ENCODE measurements at regions not wholly inside any gene's neighbourhood (a gene's known extent, or its start where the extent isn't known, plus 50 kb on each side); places are given as distances from the start of the nearest gene placed in this dataset.
"Not testable (repeated sequence)": the region's sequence is repeated elsewhere in the genome, so short reads cannot be mapped to it uniquely, and the experiment has no call there.

DNA sequence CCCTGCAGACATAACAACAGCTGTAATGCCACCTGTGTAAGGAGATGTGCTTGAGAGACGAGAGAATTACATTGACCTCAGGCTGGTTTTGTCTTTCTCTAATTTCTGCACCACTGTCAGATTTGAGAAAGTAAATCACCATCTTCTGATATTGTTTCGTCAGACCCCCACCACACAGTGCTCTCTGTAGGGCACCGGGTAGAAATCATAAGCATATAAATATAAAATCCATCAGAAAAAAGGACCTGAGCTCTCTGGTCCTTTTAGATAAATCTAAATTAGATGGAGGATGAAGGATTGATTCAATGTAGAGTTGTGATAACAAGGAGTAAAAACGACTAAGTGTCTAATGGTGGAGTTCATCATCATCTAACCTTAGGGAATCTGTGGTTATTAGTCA, 1981.0 kb upstream of the PRR20A start:
- Histone ChIP-seq H3K79me2 (ENCODE audit: control insufficient read depth, insufficient read depth, low read length, poor library complexity) (no peaks in the 10 kb centered on the region), H3K4me2 (ENCODE audit: low read length) (no peak overlapping the region), H2BK5ac (ENCODE audit: low read depth, low read length, poor library complexity) (no peak overlapping the region), H3K18ac (ENCODE audit: low read length) (no peak overlapping the region), H2BK120ac (ENCODE audit: insufficient read depth, low read length, poor library complexity) (no peak overlapping the region), H3K9ac (ENCODE audit: low read length) (no peak overlapping the region), H3K9me3 (ENCODE audit: insufficient read depth, low read depth, low read length) (peaks cover 3% of the 10 kb centered on the region), H3K4me3 (ENCODE audit: low read depth, low read length) (no peak overlapping the region), H3K14ac (ENCODE audit: low read length) (no peak overlapping the region), H3K27me3 (ENCODE audit: insufficient read depth, low read length) (no peaks in the 10 kb centered on the region), H3K79me1 (ENCODE audit: low read length) (no peaks in the 10 kb centered on the region), H4K8ac (ENCODE audit: low read depth, low read length) (no peak overlapping the region), H2AK5ac (ENCODE audit: low read length) (no peak overlapping the region), H3K4me1 (ENCODE audit: control insufficient read depth in 1 of 2, insufficient read depth in 2 of 2, low read length in 2 of 2) (no peaks in the 10 kb centered on the region), H3K4ac (ENCODE audit: low read depth, low read length) (no peak overlapping the region), H4K12ac (ENCODE audit: low read depth, low read length) (no peak overlapping the region), H2BK12ac (ENCODE audit: low read length) (no peak overlapping the region), H2AFZ (ENCODE audit: insufficient read depth, low read length, poor library complexity) (no peak overlapping the region), H3K27ac (ENCODE audit: low read depth, low read length) (no peak overlapping the region), H3K23ac (ENCODE audit: low read length) (no peak overlapping the region), H4K91ac (ENCODE audit: low read depth, low read length) (no peak overlapping the region), H3K36me3 (ENCODE audit: control insufficient read depth in 1 of 2, insufficient read depth in 2 of 2, low read length in 2 of 2) (no peaks in the 10 kb centered on the region)
- DNase-seq: no peak
- WGBS (ENCODE audit: extremely low coverage, insufficient coverage, insufficient read length): no CpG with 5 or more reads among the region's 4 CpGs

DNA sequence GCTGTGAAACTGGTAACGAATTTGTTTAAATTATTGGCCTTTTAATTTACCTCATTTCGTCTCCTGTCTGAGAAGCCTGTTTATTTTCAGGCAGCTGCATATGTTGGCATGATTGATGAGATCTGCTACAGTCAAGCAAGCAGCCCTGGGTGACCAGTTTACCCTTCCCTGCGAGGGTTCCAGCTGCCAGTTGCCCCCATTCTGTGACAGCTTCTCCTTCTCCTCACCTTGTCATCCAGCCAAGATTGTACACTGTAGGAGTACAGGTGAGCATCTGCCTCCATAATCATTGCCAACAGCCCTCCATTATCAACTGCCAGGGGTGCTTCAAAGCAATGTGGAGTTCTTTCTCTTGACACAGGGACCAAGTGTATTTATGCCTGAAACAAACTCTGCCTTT, 1979.9 kb upstream of the PRR20A start:
- no peak overlapping the region for H3K9ac ChIP-seq (ENCODE audit: low read length)
- H3K14ac ChIP-seq (ENCODE audit: low read length): no peak overlapping the region
- no peaks in the 10 kb centered on the region for H3K4me1 ChIP-seq (ENCODE audit: control insufficient read depth in 1 of 2, insufficient read depth in 2 of 2, low read length in 2 of 2)
- no peak overlapping the region for H4K8ac ChIP-seq (ENCODE audit: low read depth, low read length)
- no peak overlapping the region for H3K4me2 ChIP-seq (ENCODE audit: low read length)
- no peak overlapping the region for H3K23ac ChIP-seq (ENCODE audit: low read length)
- H3K27me3 ChIP-seq (ENCODE audit: insufficient read depth, low read length): no peaks in the 10 kb centered on the region
- H3K4ac ChIP-seq (ENCODE audit: low read depth, low read length): no peak overlapping the region
- no peak overlapping the region for H2AFZ ChIP-seq (ENCODE audit: insufficient read depth, low read length, poor library complexity)
- no peak overlapping the region for H4K12ac ChIP-seq (ENCODE audit: low read depth, low read length)
- no peak overlapping the region for H3K18ac ChIP-seq (ENCODE audit: low read length)
- no peaks in the 10 kb centered on the region for H3K79me2 ChIP-seq (ENCODE audit: control insufficient read depth, insufficient read depth, low read length, poor library complexity)
- no peak overlapping the region for H2AK5ac ChIP-seq (ENCODE audit: low read length)
- no peak for DNase-seq
- H3K36me3 ChIP-seq (ENCODE audit: control insufficient read depth in 1 of 2, insufficient read depth in 2 of 2, low read length in 2 of 2): no peaks in the 10 kb centered on the region
- peaks cover 3% of the 10 kb centered on the region for H3K9me3 ChIP-seq (ENCODE audit: insufficient read depth, low read depth, low read length)
- no peak overlapping the region for H3K4me3 ChIP-seq (ENCODE audit: low read depth, low read length)
- no peak overlapping the region for H4K91ac ChIP-seq (ENCODE audit: low read depth, low read length)
- H2BK12ac ChIP-seq (ENCODE audit: low read length): no peak overlapping the region
- no peak overlapping the region for H2BK120ac ChIP-seq (ENCODE audit: insufficient read depth, low read length, poor library complexity)
- H3K27ac ChIP-seq (ENCODE audit: low read depth, low read length): no peak overlapping the region
- WGBS (ENCODE audit: extremely low coverage, insufficient coverage, insufficient read length): no CpG with 5 or more reads among the region's 3 CpGs
- no peaks in the 10 kb centered on the region for H3K79me1 ChIP-seq (ENCODE audit: low read length)
- H2BK5ac ChIP-seq (ENCODE audit: low read depth, low read length, poor library complexity): no peak overlapping the region

DNA sequence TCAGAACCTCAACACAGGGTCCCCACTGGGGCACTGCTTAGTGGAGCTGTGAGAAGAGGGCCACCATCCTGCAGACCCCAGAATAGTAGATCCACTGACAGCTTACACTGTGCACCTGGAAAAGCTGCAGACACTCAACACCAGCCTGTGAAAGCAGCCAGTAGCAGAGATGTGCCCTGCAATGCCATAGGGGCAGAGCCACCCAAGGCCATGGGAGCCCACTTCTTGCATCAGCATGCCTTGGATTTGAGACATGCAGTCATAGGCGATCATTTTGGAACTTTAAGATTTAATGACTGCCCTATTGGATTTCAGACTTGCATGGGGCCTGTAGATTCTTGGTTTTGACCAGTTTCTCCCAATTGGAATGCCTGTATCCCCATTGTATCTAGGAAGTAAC, 1962.1 kb upstream of the PRR20A start:
- not testable (repeated sequence) for H3K9ac ChIP-seq (ENCODE audit: low read length); H3K18ac ChIP-seq (ENCODE audit: low read length); H4K8ac ChIP-seq (ENCODE audit: low read depth, low read length); H3K4me3 ChIP-seq (ENCODE audit: low read depth, low read length); H2BK5ac ChIP-seq (ENCODE audit: low read depth, low read length, poor library complexity); H3K79me1 ChIP-seq (ENCODE audit: low read length); H2BK120ac ChIP-seq (ENCODE audit: insufficient read depth, low read length, poor library complexity); H3K9me3 ChIP-seq (ENCODE audit: insufficient read depth, low read depth, low read length); H2AK5ac ChIP-seq (ENCODE audit: low read length); H3K14ac ChIP-seq (ENCODE audit: low read length); H3K27me3 ChIP-seq (ENCODE audit: insufficient read depth, low read length); H3K4me1 ChIP-seq (ENCODE audit: control insufficient read depth in 1 of 2, insufficient read depth in 2 of 2, low read length in 2 of 2); H3K23ac ChIP-seq (ENCODE audit: low read length); H4K12ac ChIP-seq (ENCODE audit: low read depth, low read length); H3K4me2 ChIP-seq (ENCODE audit: low read length); DNase-seq; H3K36me3 ChIP-seq (ENCODE audit: control insufficient read depth in 1 of 2, insufficient read depth in 2 of 2, low read length in 2 of 2); H2BK12ac ChIP-seq (ENCODE audit: low read length); H3K27ac ChIP-seq (ENCODE audit: low read depth, low read length); H2AFZ ChIP-seq (ENCODE audit: insufficient read depth, low read length, poor library complexity); H3K4ac ChIP-seq (ENCODE audit: low read depth, low read length); H4K91ac ChIP-seq (ENCODE audit: low read depth, low read length); H3K79me2 ChIP-seq (ENCODE audit: control insufficient read depth, insufficient read depth, low read length, poor library complexity)
- no CpG with 5 or more reads among the region's 1 CpG for WGBS (ENCODE audit: extremely low coverage, insufficient coverage, insufficient read length)

DNA sequence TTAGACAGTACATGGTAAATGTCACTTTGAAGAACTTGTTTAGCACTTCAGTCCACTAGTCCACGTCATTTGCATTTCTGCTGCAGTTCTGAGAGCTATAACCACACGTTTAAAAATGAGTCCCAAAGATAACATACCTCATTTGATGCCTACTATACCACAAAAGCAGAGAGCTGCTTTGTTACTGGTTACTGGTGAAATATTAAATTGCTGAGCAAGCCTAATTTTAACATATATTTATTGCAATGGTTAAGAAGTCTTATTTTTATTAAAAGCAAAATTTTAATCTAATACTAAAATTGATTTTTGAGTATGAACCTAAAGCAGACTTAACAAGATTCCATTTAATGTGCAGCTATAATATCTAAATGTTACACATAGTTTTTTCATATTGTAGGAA, 1949.7 kb upstream of the PRR20A start:
- H3K18ac ChIP-seq (ENCODE audit: low read length): no peak overlapping the region

DNA sequence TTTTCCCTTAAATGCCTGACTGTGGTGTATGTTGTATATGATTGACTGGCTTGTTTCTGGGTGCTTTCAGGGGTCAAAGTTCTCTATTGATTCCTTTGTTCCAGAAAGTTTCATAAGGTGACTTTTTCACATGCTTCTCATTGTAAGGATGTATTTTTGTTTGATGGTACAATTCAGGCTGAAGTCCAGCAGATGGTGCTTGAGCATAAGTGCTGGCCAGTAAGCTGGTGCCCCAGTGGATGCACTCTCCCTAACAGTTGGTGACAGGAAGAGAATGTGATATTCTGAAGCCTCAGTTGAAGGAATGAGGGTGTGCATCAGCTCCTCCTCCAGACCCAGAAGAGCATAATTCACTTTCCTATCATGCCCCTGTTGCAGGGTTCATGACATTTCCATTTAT, 1941.6 kb upstream of the PRR20A start:
- Histone ChIP-seq H2AK5ac (ENCODE audit: low read length) (no peak overlapping the region), H2BK120ac (ENCODE audit: insufficient read depth, low read length, poor library complexity) (no peak overlapping the region), H3K79me2 (ENCODE audit: control insufficient read depth, insufficient read depth, low read length, poor library complexity) (no peaks in the 10 kb centered on the region), H2AFZ (ENCODE audit: insufficient read depth, low read length, poor library complexity) (no peak overlapping the region), H3K79me1 (ENCODE audit: low read length) (no peaks in the 10 kb centered on the region), H3K18ac (ENCODE audit: low read length) (no peak overlapping the region), H3K27me3 (ENCODE audit: insufficient read depth, low read length) (no peaks in the 10 kb centered on the region), H4K91ac (ENCODE audit: low read depth, low read length) (no peak overlapping the region), H3K4me2 (ENCODE audit: low read length) (no peak overlapping the region), H3K9me3 (ENCODE audit: insufficient read depth, low read depth, low read length) (no peaks in the 10 kb centered on the region), H3K4ac (ENCODE audit: low read depth, low read length) (no peak overlapping the region), H3K36me3 (ENCODE audit: control insufficient read depth in 1 of 2, insufficient read depth in 2 of 2, low read length in 2 of 2) (no peaks in the 10 kb centered on the region), H4K12ac (ENCODE audit: low read depth, low read length) (no peak overlapping the region), H3K23ac (ENCODE audit: low read length) (no peak overlapping the region), H2BK5ac (ENCODE audit: low read depth, low read length, poor library complexity) (no peak overlapping the region), H2BK12ac (ENCODE audit: low read length) (no peak overlapping the region), H3K27ac (ENCODE audit: low read depth, low read length) (no peak overlapping the region), H3K9ac (ENCODE audit: low read length) (no peak overlapping the region), H3K14ac (ENCODE audit: low read length) (no peak overlapping the region), H4K8ac (ENCODE audit: low read depth, low read length) (no peak overlapping the region), H3K4me3 (ENCODE audit: low read depth, low read length) (no peak overlapping the region), H3K4me1 (ENCODE audit: control insufficient read depth in 1 of 2, insufficient read depth in 2 of 2, low read length in 2 of 2) (no peaks in the 10 kb centered on the region)
- DNase-seq: no peak

More for the DNA sequence above, 1949.7 kb upstream of the PRR20A start:
- H2BK12ac ChIP-seq (ENCODE audit: low read length): no peak overlapping the region
- no peak overlapping the region for H3K4me2 ChIP-seq (ENCODE audit: low read length)
- H4K12ac ChIP-seq (ENCODE audit: low read depth, low read length): no peak overlapping the region
- no peaks in the 10 kb centered on the region for H3K27me3 ChIP-seq (ENCODE audit: insufficient read depth, low read length)
- no peak overlapping the region for H3K4ac ChIP-seq (ENCODE audit: low read depth, low read length)
- no peak overlapping the region for H2AFZ ChIP-seq (ENCODE audit: insufficient read depth, low read length, poor library complexity)
- no peak overlapping the region for H3K14ac ChIP-seq (ENCODE audit: low read length)
- H3K36me3 ChIP-seq (ENCODE audit: control insufficient read depth in 1 of 2, insufficient read depth in 2 of 2, low read length in 2 of 2): no peaks in the 10 kb centered on the region
- no peak overlapping the region for H3K27ac ChIP-seq (ENCODE audit: low read depth, low read length)
- H3K79me1 ChIP-seq (ENCODE audit: low read length): no peaks in the 10 kb centered on the region
- H4K91ac ChIP-seq (ENCODE audit: low read depth, low read length): no peak overlapping the region
- H3K79me2 ChIP-seq (ENCODE audit: control insufficient read depth, insufficient read depth, low read length, poor library complexity): no peaks in the 10 kb centered on the region
- WGBS (ENCODE audit: extremely low coverage, insufficient coverage, insufficient read length): no CpG with 5 or more reads among the region's 2 CpGs
- no peak overlapping the region for H3K23ac ChIP-seq (ENCODE audit: low read length)
- no peak overlapping the region for H4K8ac ChIP-seq (ENCODE audit: low read depth, low read length)
- H2BK120ac ChIP-seq (ENCODE audit: insufficient read depth, low read length, poor library complexity): no peak overlapping the region
- no peak overlapping the region for H3K4me3 ChIP-seq (ENCODE audit: low read depth, low read length)
- H2AK5ac ChIP-seq (ENCODE audit: low read length): no peak overlapping the region
- H3K9ac ChIP-seq (ENCODE audit: low read length): no peak overlapping the region
- no peak overlapping the region for H2BK5ac ChIP-seq (ENCODE audit: low read depth, low read length, poor library complexity)
- H3K4me1 ChIP-seq (ENCODE audit: control insufficient read depth in 1 of 2, insufficient read depth in 2 of 2, low read length in 2 of 2): no peaks in the 10 kb centered on the region
- no peak for DNase-seq
- H3K9me3 ChIP-seq (ENCODE audit: insufficient read depth, low read depth, low read length): no peaks in the 10 kb centered on the region
